Keratinocyte (primary cell): ENCODE measurements at regions not wholly inside any gene's neighbourhood (a gene's known extent, or its start where the extent isn't known, plus 50 kb on each side); places are given as distances from the start of the nearest gene placed in this dataset.

Experiments
- DNase-seq: peaks from one replicate; pipeline ENCODE4 v3.0.0-alpha.2; 2011; ENCODE audit warnings: low read depth, missing footprints, low spot score
- FAIRE-seq: peaks from 2 replicates; lab custom pipeline; 2011; peaks lifted over from hg19 to GRCh38; lab: Jason Lieb, UNC
- H2AFZ ChIP-seq: 2 replicates; pipeline ENCODE4 v1.6.0; 2012; ENCODE audit warnings: low read length, control low read depth, inconsistent platforms; ENCODE audit not compliant: control insufficient read depth
- H3K27ac ChIP-seq: 2 replicates; pipeline ENCODE4 v1.5.1; 2011; ENCODE audit warnings: low read length; ENCODE audit not compliant: control insufficient read depth, insufficient read depth
- H3K27me3 ChIP-seq: 3 replicates; pipeline ENCODE4 v1.6.0; 2011; ENCODE audit warnings: low read length; ENCODE audit not compliant: control insufficient read depth, insufficient read depth; ENCODE audit errors: extremely low read depth
- H3K36me3 ChIP-seq, 2 experiments: 2 replicates in 1 of 2; 3 replicates in 1 of 2; pipeline ENCODE4 v1.5.1; 2011; ENCODE audit warnings: low read length in 2 of 2, mild to moderate bottlenecking in 1 of 2; ENCODE audit not compliant: control insufficient read depth in 2 of 2, insufficient read depth in 2 of 2; ENCODE audit errors: extremely low read depth in 1 of 2
- H3K4me1 ChIP-seq: 3 replicates; pipeline ENCODE4 v1.5.1; 2011; ENCODE audit warnings: low read length; ENCODE audit not compliant: control insufficient read depth, insufficient read depth; ENCODE audit errors: extremely low read depth
- H3K4me2 ChIP-seq: 3 replicates; pipeline ENCODE4 v1.6.0; 2011; ENCODE audit warnings: low read depth, low read length; ENCODE audit not compliant: control insufficient read depth, insufficient read depth; ENCODE audit errors: extremely low read depth
- H3K4me3 ChIP-seq, 3 experiments: fragments of 200-600 bp in 1 of 3; sonication (generic) in 1 of 3; 2 replicates in 2 of 3; 3 replicates in 1 of 3; pipeline ENCODE4 v1.5.1; 2011 to 2016; ENCODE audit warnings: low read length in 3 of 3, mild to moderate bottlenecking in 3 of 3, control low read depth in 2 of 3, inconsistent platforms in 1 of 3, low read depth in 1 of 3, mixed read lengths in 1 of 3, mixed run types in 1 of 3, moderate library complexity in 1 of 3; ENCODE audit not compliant: control insufficient read depth in 2 of 3, insufficient read depth in 2 of 3; ENCODE audit errors: extremely low read depth in 1 of 3
- H3K79me2 ChIP-seq: 2 replicates; pipeline ENCODE4 v1.6.0; 2012; ENCODE audit warnings: low read length; ENCODE audit not compliant: control insufficient read depth, insufficient read depth
- H3K9ac ChIP-seq: 3 replicates; pipeline ENCODE4 v1.6.0; 2011; ENCODE audit warnings: low read length; ENCODE audit not compliant: control insufficient read depth, insufficient read depth; ENCODE audit errors: extremely low read depth
- H3K9me1 ChIP-seq: 3 replicates; pipeline ENCODE4 v1.6.0; 2011; ENCODE audit warnings: low read length; ENCODE audit not compliant: control insufficient read depth, insufficient read depth; ENCODE audit errors: extremely low read depth
- H3K9me3 ChIP-seq: 2 replicates; pipeline ENCODE4 v1.5.1; 2012; ENCODE audit warnings: low read depth, low read length; ENCODE audit not compliant: control insufficient read depth
- H4K20me1 ChIP-seq: 3 replicates; pipeline ENCODE4 v1.6.0; 2011; ENCODE audit warnings: low read length; ENCODE audit not compliant: control insufficient read depth, insufficient read depth; ENCODE audit errors: extremely low read depth
- CTCF ChIP-seq, 3 experiments: IDR thresholded peaks in 1 of 3; conservative IDR thresholded peaks in 1 of 3; optimal IDR thresholded peaks in 1 of 3; 2 replicates in 2 of 3; 3 replicates in 1 of 3; pipeline versions ENCODE3 to v1.5.1; 2011; ENCODE audit warnings: low read length in 3 of 3, mild to moderate bottlenecking in 3 of 3, moderate library complexity in 2 of 3, control low read depth in 1 of 3, inconsistent platforms in 1 of 3; ENCODE audit not compliant: insufficient read depth in 2 of 3; ENCODE audit errors: extremely low read depth in 1 of 3
- EZH2 ChIP-seq: IDR thresholded peaks from one replicate; pipeline ENCODE4 v1.6.1; 2012; ENCODE audit warnings: inconsistent platforms, mild to moderate bottlenecking, low read length, moderate library complexity
- dilution Hi-C: fragments of 300-500 bp; cut with MboI; formaldehyde crosslinking; loops from one replicate; pipeline ENCODE4 v1.7.0; 2020; ENCODE audit warnings: low sequenced_read_pairs; ENCODE audit not compliant: extremely low pct_ligation_motif_present

- no peaks in the 10 kb centered on the region for H3K36me3 ChIP-seq
- H2AFZ ChIP-seq, result no peak overlapping the region
- H4K20me1 ChIP-seq, result no peaks in the 10 kb centered on the region
- H3K9me1 ChIP-seq, result no peaks in the 10 kb centered on the region
- H3K9ac ChIP-seq, result no peak overlapping the region
- no peak overlapping the region for H3K4me3 ChIP-seq
- no peak overlapping the region for H3K27ac ChIP-seq
- DNase-seq (no peak), FAIRE-seq (no peak)
- H3K79me2 ChIP-seq, result no peaks in the 10 kb centered on the region
- peaks cover 3% of the 10 kb centered on the region for H3K9me3 ChIP-seq
- TF ChIP-seq CTCF (optimal IDR thresholded peaks at IDR 0.05 in 1 of 3, IDR thresholded peaks at IDR 0.05 in 1 of 3, conservative IDR thresholded peaks at IDR 0.05 in 1 of 3; ENCODE audit: extremely low read depth in 1 of 3, insufficient read depth in 2 of 3, low read length in 3 of 3) (no peak), EZH2 (no peak)
- no peak overlapping the region for H3K4me2 ChIP-seq
- no peaks in the 10 kb centered on the region for H3K4me1 ChIP-seq
- H3K27me3 ChIP-seq, result no peaks in the 10 kb centered on the region
- dilution Hi-C loops, result no loop called here
Observed at GRCh38 chr9:82745919-82746318, 317.0 kb downstream of the RASEF start.

- Histone ChIP-seq H3K4me2 (no peak overlapping the region), H3K9me1 (no peaks in the 10 kb centered on the region), H3K9me3 (peaks cover 3% of the 10 kb centered on the region), H3K27me3 (no peaks in the 10 kb centered on the region), H3K4me1 (no peaks in the 10 kb centered on the region), H4K20me1 (no peaks in the 10 kb centered on the region), H3K79me2 (no peaks in the 10 kb centered on the region), H2AFZ (no peak overlapping the region), H3K9ac (no peak overlapping the region), H3K4me3 (no peak overlapping the region), H3K36me3 (no peaks in the 10 kb centered on the region), H3K27ac (no peak overlapping the region)
- no peak for FAIRE-seq
- no peak for TF ChIP-seq EZH2
- TF ChIP-seq CTCF (optimal IDR thresholded peaks at IDR 0.05 in 1 of 3, IDR thresholded peaks at IDR 0.05 in 1 of 3, conservative IDR thresholded peaks at IDR 0.05 in 1 of 3; ENCODE audit: extremely low read depth in 1 of 3, insufficient read depth in 2 of 3, low read length in 3 of 3), result no peak
- no peak for DNase-seq
- dilution Hi-C loops, result no loop called here
Observed at GRCh38 chr9:82750411-82750913, 312.5 kb downstream of the RASEF start.
